A549 (cell line): ENCODE measurements at regions not wholly inside any gene's neighbourhood (a gene's known extent, or its start where the extent isn't known, plus 50 kb on each side); places are given as distances from the start of the nearest gene placed in this dataset.

Source experiments
- ATAC-seq, 2 experiments: fragments of 200-7000 bp in 1 of 2; fragments of >200 bp in 1 of 2; cut with Nextera tagmentation in 1 of 2; cut with Tn5 transposase in 1 of 2; 3 replicates each; pipeline versions ENCODE4 v1.8.0 to v1.9.1; 2018 to 2020; ENCODE audit warnings: mild to moderate bottlenecking in 1 of 2, moderate library complexity in 1 of 2
- CTCF ChIA-PET: fragments of 300-600 bp; sonication (Branson Sonifier 250); formaldehyde crosslinking; extraction: SDS; loops from one replicate; lab custom pipeline; 2021; ENCODE audit warnings: antibody characterized with exemption, inconsistent platforms; lab: Yijun Ruan, JAX
- POLR2A ChIA-PET: fragments of 350-600 bp; formaldehyde crosslinking; extraction: SDS; loops from one replicate; lab custom pipeline; 2021; ENCODE audit warnings: antibody characterized with exemption, inconsistent platforms; lab: Yijun Ruan, JAX
- DNase-seq, 2 experiments: peaks; one replicate each; pipeline versions ENCODE4 v3.0.0 to v3.0.0-alpha.2; 2011 to 2016; ENCODE audit warnings: low read depth in 1 of 2, low spot score in 1 of 2
- FAIRE-seq: peaks from 2 replicates; lab custom pipeline; 2011; peaks lifted over from hg19 to GRCh38; lab: Jason Lieb, UNC
- H3K27ac ChIP-seq, 2 experiments: fragments of >200 bp; sonication (Bioruptor Twin); formaldehyde crosslinking; 3 replicates each; pipeline ENCODE4 v1.5.1; 2016 to 2017
- H3K4me1 ChIP-seq: fragments of >200 bp; sonication (Bioruptor Twin); formaldehyde crosslinking; 3 replicates; pipeline ENCODE4 v1.6.1; 2016
- H3K4me2 ChIP-seq: fragments of >200 bp; sonication (Bioruptor Twin); formaldehyde crosslinking; 3 replicates; pipeline ENCODE4 v1.6.1; 2016
- H3K4me3 ChIP-seq: fragments of >200 bp; sonication (Bioruptor Twin); formaldehyde crosslinking; 3 replicates; pipeline ENCODE4 v1.5.1; 2016
- H3K9me3 ChIP-seq: fragments of >200 bp; sonication (Bioruptor Twin); formaldehyde crosslinking; 3 replicates; pipeline ENCODE4 v1.6.1; 2016
- BHLHE40 ChIP-seq: IDR thresholded peaks from 2 replicates; pipeline ENCODE4 v1.6.1; 2012; ENCODE audit warnings: low read depth, low read length, inconsistent platforms
- CBX2 ChIP-seq: fragments of 200-600 bp; sonication (generic); IDR thresholded peaks from 2 replicates; pipeline ENCODE4 v1.6.1; 2016; ENCODE audit warnings: low read depth, mild to moderate bottlenecking, borderline replicate concordance
- CHD2 ChIP-seq: fragments of 150-350 bp; IDR thresholded peaks from 2 replicates; pipeline ENCODE4 v1.6.1; 2014; ENCODE audit warnings: low read length; ENCODE audit not compliant: partially characterized antibody
- CHD4 ChIP-seq: fragments of 200-600 bp; sonication (generic); IDR thresholded peaks from 2 replicates; pipeline ENCODE4 v1.6.1; 2016; ENCODE audit warnings: antibody characterized with exemption, mild to moderate bottlenecking, borderline replicate concordance
- EHF ChIP-seq: fragments of 250-450 bp; sonication (Bioruptor Pico); IDR thresholded peaks from 2 replicates; pipeline ENCODE4 v1.5.0; 2020; ENCODE audit warnings: mild to moderate bottlenecking
- EHMT2 ChIP-seq: fragments of 200-600 bp; sonication (generic); IDR thresholded peaks from 2 replicates; pipeline ENCODE4 v1.6.1; 2016; ENCODE audit warnings: antibody characterized with exemption, low read depth, mild to moderate bottlenecking, moderate library complexity
- FOSB ChIP-seq: fragments of 250-450 bp; sonication (Bioruptor Pico); IDR thresholded peaks from 2 replicates; pipeline ENCODE4 v1.5.0; 2020; ENCODE audit warnings: mild to moderate bottlenecking, moderate library complexity
- HOXA7 ChIP-seq: fragments of 250-450 bp; sonication (Bioruptor Pico); IDR thresholded peaks from 2 replicates; pipeline ENCODE4 v1.5.0; 2020; ENCODE audit warnings: mild to moderate bottlenecking, moderate library complexity
- JUN ChIP-seq, 2 experiments: fragments of >200 bp; sonication (Bioruptor Twin); formaldehyde crosslinking; IDR thresholded peaks; 2 replicates in 1 of 2; 3 replicates in 1 of 2; pipeline ENCODE4 v1.6.1; 2016 to 2017
- KDM5A ChIP-seq: fragments of 200-600 bp; sonication (generic); IDR thresholded peaks from 2 replicates; pipeline ENCODE4 v1.6.1; 2016; ENCODE audit warnings: antibody characterized with exemption, mild to moderate bottlenecking
- MAFK ChIP-seq: fragments of 450-650 bp; IDR thresholded peaks from 2 replicates; pipeline ENCODE4 v1.6.1; 2014; ENCODE audit not compliant: partially characterized antibody
- MAZ ChIP-seq: fragments of 150-350 bp; IDR thresholded peaks from 2 replicates; pipeline ENCODE4 v1.6.1; 2014; ENCODE audit warnings: antibody characterized with exemption, low read depth, low read length, borderline replicate concordance
- MYC ChIP-seq: IDR thresholded peaks from 2 replicates; pipeline ENCODE4 v1.6.1; 2012; ENCODE audit warnings: mild to moderate bottlenecking, inconsistent platforms, low read length, improper control_type of control experiment, borderline replicate concordance
- POLR2A ChIP-seq: IDR thresholded peaks from 2 replicates; pipeline ENCODE4 v1.6.1; 2012; ENCODE audit warnings: mild to moderate bottlenecking, low read length
- RARB ChIP-seq: fragments of 250-450 bp; sonication (Bioruptor Pico); IDR thresholded peaks from 2 replicates; pipeline ENCODE4 v1.8.0; 2021; ENCODE audit warnings: mild to moderate bottlenecking, moderate library complexity
- RCOR1 ChIP-seq: fragments of 150-350 bp; IDR thresholded peaks from 2 replicates; pipeline ENCODE4 v1.6.1; 2014; ENCODE audit warnings: antibody characterized with exemption, low read length, low read depth
- RFX5 ChIP-seq: fragments of 450-650 bp; IDR thresholded peaks from 2 replicates; pipeline ENCODE4 v1.7.1; 2014; ENCODE audit warnings: antibody characterized with exemption, mild to moderate bottlenecking, moderate library complexity
- RNF2 ChIP-seq: fragments of 200-600 bp; sonication (generic); IDR thresholded peaks from 2 replicates; pipeline ENCODE4 v1.6.1; 2016; ENCODE audit warnings: low read depth, mild to moderate bottlenecking, antibody characterized with exemption, moderate library complexity, borderline replicate concordance
- TP53 ChIP-seq: fragments of 250-450 bp; sonication (Bioruptor Pico); IDR thresholded peaks from 2 replicates; pipeline ENCODE4 v1.5.0; 2021; ENCODE audit warnings: mild to moderate bottlenecking, moderate library complexity
- ZFP36 ChIP-seq: fragments of 450-650 bp; IDR thresholded peaks from 2 replicates; pipeline ENCODE4 v1.6.1; 2014; ENCODE audit warnings: borderline replicate concordance; ENCODE audit not compliant: partially characterized antibody
- ZSCAN20 ChIP-seq: fragments of 250-450 bp; sonication (Bioruptor Pico); IDR thresholded peaks from 2 replicates; pipeline ENCODE4 v1.8.0; 2022; ENCODE audit warnings: mild to moderate bottlenecking, moderate library complexity
- WGBS: methylation state at CpG from one replicate; pipeline ENCODE4 v1.1.6; 2017; ENCODE audit errors: missing lambda C conversion rate; 5-methylcytosine and 5-hydroxymethylcytosine counted together
- TF ChIP-seq, protein P1 (sequence below): IDR thresholded peaks from 2 replicates; pipeline ENCODE4 v1.6.1; 2012
- TF ChIP-seq, protein P2 (sequence below): fragments of 450-650 bp; IDR thresholded peaks from 2 replicates; pipeline ENCODE4 v1.6.1; 2014; ENCODE audit warnings: antibody characterized with exemption
- TF ChIP-seq, protein P3 (sequence below): fragments of 250-450 bp; sonication (Bioruptor Pico); IDR thresholded peaks from 2 replicates; pipeline ENCODE4 v1.5.0; 2021; ENCODE audit warnings: mild to moderate bottlenecking, moderate library complexity, borderline replicate concordance
- TF ChIP-seq, protein P4 (sequence below): fragments of 150-350 bp; IDR thresholded peaks from 2 replicates; pipeline ENCODE4 v1.6.1; 2014; ENCODE audit warnings: low read depth, mild to moderate bottlenecking, low read length
- TF ChIP-seq, protein P5 (sequence below): IDR thresholded peaks from 2 replicates; pipeline ENCODE4 v1.6.1; 2012

DNA sequence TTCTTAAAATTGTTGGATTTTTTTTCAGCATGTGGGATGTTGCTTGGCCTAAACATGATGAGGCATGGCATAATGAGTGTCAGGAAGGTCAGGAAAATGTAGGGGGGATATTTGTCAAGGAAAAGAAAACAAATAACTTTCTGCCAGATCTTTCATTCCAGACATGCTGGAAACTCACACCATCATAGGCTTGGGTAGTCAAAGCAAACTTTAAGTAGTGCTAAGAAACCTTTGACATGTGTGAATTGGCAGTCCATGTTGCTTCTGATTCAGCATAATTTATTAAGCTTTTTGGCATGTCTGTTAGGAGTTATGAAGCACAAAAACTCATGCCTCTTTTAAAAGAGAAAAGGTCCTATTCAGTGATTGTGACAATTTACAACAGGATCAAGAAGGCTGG lies 61.3 kb upstream of the MTAP start:
- H3K4me3 ChIP-seq, result no peak overlapping the region
- H3K4me1 ChIP-seq, result no peaks in the 10 kb centered on the region
- DNase-seq (no peak), FAIRE-seq (no peak), ATAC-seq (no peak)
- H3K4me2 ChIP-seq, result no peak overlapping the region
- ChIA-PET POLR2A (no interaction called here), CTCF (no interaction called here)
- H3K27ac ChIP-seq, result no peak overlapping the region
- TF ChIP-seq CHD4 (no peak), CBX2 (no peak)
- TF ChIP-seq, protein P1, sequence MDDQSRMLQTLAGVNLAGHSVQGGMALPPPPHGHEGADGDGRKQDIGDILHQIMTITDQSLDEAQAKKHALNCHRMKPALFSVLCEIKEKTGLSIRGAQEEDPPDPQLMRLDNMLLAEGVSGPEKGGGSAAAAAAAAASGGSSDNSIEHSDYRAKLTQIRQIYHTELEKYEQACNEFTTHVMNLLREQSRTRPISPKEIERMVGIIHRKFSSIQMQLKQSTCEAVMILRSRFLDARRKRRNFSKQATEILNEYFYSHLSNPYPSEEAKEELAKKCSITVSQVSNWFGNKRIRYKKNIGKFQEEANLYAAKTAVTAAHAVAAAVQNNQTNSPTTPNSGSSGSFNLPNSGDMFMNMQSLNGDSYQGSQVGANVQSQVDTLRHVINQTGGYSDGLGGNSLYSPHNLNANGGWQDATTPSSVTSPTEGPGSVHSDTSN, result no peak
- no peaks in the 10 kb centered on the region for H3K9me3 ChIP-seq

DNA sequence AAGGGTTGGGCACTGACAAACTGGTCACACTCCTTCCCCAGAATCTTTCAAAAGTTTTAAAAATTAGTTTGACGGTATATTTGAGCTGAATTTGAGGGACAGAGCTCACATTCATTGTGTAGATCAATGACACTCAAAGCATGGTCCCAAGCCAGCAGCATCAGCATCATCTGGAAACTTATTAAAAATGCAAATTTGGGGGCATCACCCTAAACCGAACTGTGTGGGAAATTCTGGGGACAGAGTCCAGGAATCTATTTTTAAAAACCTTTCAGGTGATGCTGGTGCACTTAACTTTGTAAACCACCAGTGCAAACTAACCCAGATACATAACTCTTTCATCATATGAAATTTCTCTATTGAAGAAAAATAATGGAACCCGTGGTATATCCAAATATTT lies 58.1 kb upstream of the MTAP start:
- Histone ChIP-seq H3K4me3 (no peak overlapping the region), H3K9me3 (no peaks in the 10 kb centered on the region), H3K4me2 (no peak overlapping the region), H3K4me1 (no peaks in the 10 kb centered on the region), H3K27ac (no peak overlapping the region)
- ATAC-seq (no peak), FAIRE-seq (no peak), DNase-seq (no peak)
- TF ChIP-seq TP53 (CRISPR knock-in tag) (no peak), RNF2 (no peak), RARB (CRISPR knock-in tag) (no peak), POLR2A (no peak), KDM5A (no peak), RFX5 (no peak), MAZ (no peak), RCOR1 (no peak), CHD4 (no peak), BHLHE40 (no peak)
- WGBS, result 37% methylated on average over 3 of the region's 3 CpGs
- CTCF ChIA-PET, result interaction anchor here (2.0 kb wide), 1 partner anchor 33 kb away, joined by 4 read pairs; no protein-coding TSS in a partner anchor
- POLR2A ChIA-PET, result no interaction called here

DNA sequence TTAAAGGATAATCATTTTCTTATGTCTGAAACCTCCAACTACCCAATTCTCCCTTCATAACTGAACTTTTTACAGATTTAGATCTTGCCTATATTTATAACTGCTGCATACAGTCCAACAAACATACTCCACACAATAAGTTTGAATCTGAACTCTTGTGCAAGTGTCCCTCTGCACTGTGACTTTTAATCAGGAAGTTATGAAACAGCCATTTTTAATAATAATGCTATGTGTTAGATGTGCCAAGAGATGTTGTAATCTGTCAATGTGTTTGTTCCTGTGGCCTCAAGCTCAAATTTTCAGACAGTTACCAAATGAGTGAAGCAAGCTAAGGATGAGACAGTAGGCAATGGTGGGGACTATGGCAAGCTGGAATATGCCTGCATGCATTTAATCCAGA lies 57.6 kb upstream of the MTAP start:
- no peak overlapping the region for H3K4me3 ChIP-seq
- no peak for FAIRE-seq
- DNase-seq, result no peak
- no peak overlapping the region for H3K4me2 ChIP-seq
- ATAC-seq, result no peak
- H3K9me3 ChIP-seq, result no peaks in the 10 kb centered on the region
- ChIA-PET CTCF (interaction anchor here (2.0 kb wide), 1 partner anchor 34 kb away, joined by 4 read pairs; no protein-coding TSS in a partner anchor), POLR2A (no interaction called here)
- no peaks in the 10 kb centered on the region for H3K4me1 ChIP-seq
- TF ChIP-seq FOSB (CRISPR knock-in tag), result no peak
- H3K27ac ChIP-seq, result no peak overlapping the region

DNA sequence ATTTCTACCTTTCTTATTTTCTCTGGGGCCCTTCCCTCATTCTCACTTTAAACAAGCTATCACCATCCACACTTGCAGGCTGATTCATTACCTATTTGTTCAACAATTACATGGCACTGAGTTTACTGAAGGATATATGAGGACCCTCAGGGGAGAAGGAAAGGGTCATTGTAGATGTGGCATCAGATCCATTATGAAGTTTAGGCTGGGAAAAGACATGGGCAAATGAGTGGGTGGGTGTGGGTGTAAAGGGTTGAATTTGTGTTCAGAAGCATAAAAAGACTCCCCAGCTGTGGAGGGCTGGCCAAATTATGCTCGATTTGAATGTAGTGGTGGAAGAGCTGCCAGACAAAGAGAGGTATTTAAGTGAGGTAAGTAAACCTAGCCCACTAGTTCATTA lies 55.9 kb upstream of the MTAP start:
- no peak for ATAC-seq

DNA sequence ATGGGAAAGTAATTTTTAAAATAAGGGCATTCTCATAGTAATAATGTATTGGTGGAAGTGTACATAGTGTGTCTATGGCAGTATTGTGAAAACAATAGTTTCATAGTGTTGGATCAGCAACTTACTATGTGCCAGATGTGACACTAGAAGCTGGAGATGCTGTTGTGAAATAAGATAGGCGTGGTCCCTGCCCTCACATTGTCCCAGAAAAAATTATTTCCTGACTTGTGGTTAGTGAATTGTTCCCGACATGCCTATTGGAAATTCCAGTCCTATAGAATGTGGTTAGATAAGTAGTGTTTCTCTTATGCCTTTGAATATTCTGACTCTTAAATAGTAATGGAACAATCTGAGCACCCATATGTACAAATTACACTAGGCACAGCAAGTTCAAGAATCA lies 55.3 kb upstream of the MTAP start:
- WGBS, result 67% methylated on average over 2 of the region's 2 CpGs
- no peak for ATAC-seq
- no peaks in the 10 kb centered on the region for H3K9me3 ChIP-seq
- CTCF ChIA-PET, result interaction anchor here (1.3 kb wide), 2 partner anchors 9 to 24 kb away, joined by 3 to 4 read pairs; no protein-coding TSS in a partner anchor
- no peaks in the 10 kb centered on the region for H3K4me1 ChIP-seq
- H3K27ac ChIP-seq, result no peak overlapping the region
- no peak overlapping the region for H3K4me2 ChIP-seq
- DNase-seq, result no peak
- FAIRE-seq, result peak; percentile 43
- POLR2A ChIA-PET, result no interaction called here
- H3K4me3 ChIP-seq, result no peak overlapping the region
- TF ChIP-seq ZSCAN20 (CRISPR knock-in tag) (no peak), MAZ (no peak), EHF (CRISPR knock-in tag) (no peak), MAFK (no peak), ZFP36 (no peak), CHD2 (no peak), JUN (IDR thresholded peaks at IDR 0.05) (no peak), MYC (no peak), HOXA7 (CRISPR knock-in tag) (no peak)
- TF ChIP-seq, protein P2, sequence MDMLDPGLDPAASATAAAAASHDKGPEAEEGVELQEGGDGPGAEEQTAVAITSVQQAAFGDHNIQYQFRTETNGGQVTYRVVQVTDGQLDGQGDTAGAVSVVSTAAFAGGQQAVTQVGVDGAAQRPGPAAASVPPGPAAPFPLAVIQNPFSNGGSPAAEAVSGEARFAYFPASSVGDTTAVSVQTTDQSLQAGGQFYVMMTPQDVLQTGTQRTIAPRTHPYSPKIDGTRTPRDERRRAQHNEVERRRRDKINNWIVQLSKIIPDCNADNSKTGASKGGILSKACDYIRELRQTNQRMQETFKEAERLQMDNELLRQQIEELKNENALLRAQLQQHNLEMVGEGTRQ, result no peak
- TF ChIP-seq, protein P3, sequence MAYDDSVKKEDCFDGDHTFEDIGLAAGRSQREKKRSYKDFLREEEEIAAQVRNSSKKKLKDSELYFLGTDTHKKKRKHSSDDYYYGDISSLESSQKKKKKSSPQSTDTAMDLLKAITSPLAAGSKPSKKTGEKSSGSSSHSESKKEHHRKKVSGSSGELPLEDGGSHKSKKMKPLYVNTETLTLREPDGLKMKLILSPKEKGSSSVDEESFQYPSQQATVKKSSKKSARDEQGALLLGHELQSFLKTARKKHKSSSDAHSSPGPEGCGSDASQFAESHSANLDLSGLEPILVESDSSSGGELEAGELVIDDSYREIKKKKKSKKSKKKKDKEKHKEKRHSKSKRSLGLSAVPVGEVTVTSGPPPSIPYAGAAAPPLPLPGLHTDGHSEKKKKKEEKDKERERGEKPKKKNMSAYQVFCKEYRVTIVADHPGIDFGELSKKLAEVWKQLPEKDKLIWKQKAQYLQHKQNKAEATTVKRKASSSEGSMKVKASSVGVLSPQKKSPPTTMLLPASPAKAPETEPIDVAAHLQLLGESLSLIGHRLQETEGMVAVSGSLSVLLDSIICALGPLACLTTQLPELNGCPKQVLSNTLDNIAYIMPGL (CRISPR knock-in tag), result no peak
- TF ChIP-seq, protein P4, sequence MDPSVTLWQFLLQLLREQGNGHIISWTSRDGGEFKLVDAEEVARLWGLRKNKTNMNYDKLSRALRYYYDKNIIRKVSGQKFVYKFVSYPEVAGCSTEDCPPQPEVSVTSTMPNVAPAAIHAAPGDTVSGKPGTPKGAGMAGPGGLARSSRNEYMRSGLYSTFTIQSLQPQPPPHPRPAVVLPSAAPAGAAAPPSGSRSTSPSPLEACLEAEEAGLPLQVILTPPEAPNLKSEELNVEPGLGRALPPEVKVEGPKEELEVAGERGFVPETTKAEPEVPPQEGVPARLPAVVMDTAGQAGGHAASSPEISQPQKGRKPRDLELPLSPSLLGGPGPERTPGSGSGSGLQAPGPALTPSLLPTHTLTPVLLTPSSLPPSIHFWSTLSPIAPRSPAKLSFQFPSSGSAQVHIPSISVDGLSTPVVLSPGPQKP, result no peak
- TF ChIP-seq, protein P5, sequence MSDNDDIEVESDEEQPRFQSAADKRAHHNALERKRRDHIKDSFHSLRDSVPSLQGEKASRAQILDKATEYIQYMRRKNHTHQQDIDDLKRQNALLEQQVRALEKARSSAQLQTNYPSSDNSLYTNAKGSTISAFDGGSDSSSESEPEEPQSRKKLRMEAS, result no peak

More for the DNA sequence above, 55.9 kb upstream of the MTAP start:
- FAIRE-seq, result no peak
- Histone ChIP-seq H3K4me3 (no peak overlapping the region), H3K4me1 (no peaks in the 10 kb centered on the region), H3K27ac (no peak overlapping the region), H3K4me2 (no peak overlapping the region)
- POLR2A ChIA-PET, result no interaction called here
- TF ChIP-seq EHMT2 (no peak), JUN (IDR thresholded peaks at IDR 0.05) (no peak)
- TF ChIP-seq, all 56 proteins: peak for 0
- DNase-seq, result no peak
- no peaks in the 10 kb centered on the region for H3K9me3 ChIP-seq
- whole genome bisulfite sequencing, result 7% methylated on average over 1 of the region's 1 CpG
- CTCF ChIA-PET, result interaction anchor here (1.3 kb wide), 2 partner anchors 9 to 24 kb away, joined by 3 to 4 read pairs; no protein-coding TSS in a partner anchor
